Erythroblast (primary cell): ENCODE measurements at regions not wholly inside any gene's neighbourhood (a gene's known extent, or its start where the extent isn't known, plus 50 kb on each side); places are given as distances from the start of the nearest gene placed in this dataset.

Experiments
- GATA1 ChIP-seq: IDR thresholded peaks from 2 replicates; pipeline ENCODE4 v1.6.1; 2011; ENCODE audit warnings: low read depth, mild to moderate bottlenecking, control low read depth, low read length, moderate library complexity
- POLR2A ChIP-seq: IDR thresholded peaks from 2 replicates; pipeline ENCODE4 v1.6.1; 2011; ENCODE audit warnings: mild to moderate bottlenecking, low read length

DNA sequence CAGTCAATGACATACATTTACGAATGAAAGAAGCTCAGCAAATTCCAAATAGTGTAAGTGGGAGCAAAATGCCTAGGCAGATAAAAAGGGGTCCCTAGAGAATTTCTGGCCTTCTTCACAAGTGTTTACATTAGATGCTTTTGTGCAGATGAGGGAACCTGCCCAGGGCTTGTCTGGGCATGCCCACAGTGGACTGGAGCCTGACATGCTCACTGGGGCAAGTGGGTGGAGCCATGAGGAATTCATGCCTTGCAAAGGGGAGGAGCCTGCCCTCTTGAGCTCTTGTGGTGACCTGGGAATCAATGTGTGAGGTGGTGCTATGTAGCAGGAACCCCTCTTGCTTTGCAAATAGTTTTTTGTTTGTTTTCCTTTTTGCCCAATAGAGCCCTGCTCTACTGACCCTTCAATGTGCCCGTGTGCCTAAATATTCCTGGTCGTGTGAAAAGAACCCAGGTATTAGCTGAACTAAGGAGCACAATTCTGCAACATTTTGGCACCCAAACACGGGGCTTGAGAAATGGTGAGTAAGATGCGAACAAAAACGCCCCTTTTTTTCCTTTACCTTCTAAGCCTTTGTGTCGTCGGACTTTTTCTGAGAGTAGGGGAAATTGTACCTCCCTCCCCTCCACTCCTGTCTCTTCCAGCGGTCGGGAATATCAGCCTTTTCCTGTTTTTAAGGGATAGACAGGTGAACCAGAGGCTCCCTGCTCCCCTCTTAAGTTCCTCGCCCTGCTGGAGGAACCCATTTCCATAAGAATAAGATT lies 433.8 kb upstream of the CDH9 start:
- TF ChIP-seq POLR2A (peak; percentile 42), GATA1 (no peak)
